Esophagus squamous epithelium (tissue), 5 donors: ENCODE measurements at regions not wholly inside any gene's neighbourhood (a gene's known extent, or its start where the extent isn't known, plus 50 kb on each side); places are given as distances from the start of the nearest gene placed in this dataset.

Source experiments
- DNase-seq: peaks from one replicate; lab custom pipeline; 2025; lab: John Stamatoyannopoulos, UW
- H3K27ac ChIP-seq, 4 donors: fragments of 200-600 bp; sonication (generic); one replicate each; pipeline ENCODE4 v1.5.1; 2016 to 2019; ENCODE audit warnings: mild to moderate bottlenecking in 1 of 4
- H3K27me3 ChIP-seq, 4 donors: fragments of 200-600 bp; sonication (generic); 1 replicate in 3 of 4; 2 replicates in 1 of 4; pipeline versions ENCODE4 v1.5.1 to v1.6.0; 2017 to 2021; ENCODE audit warnings: antibody characterized with exemption in 1 of 4
- H3K36me3 ChIP-seq, 3 donors: fragments of 200-600 bp; sonication (generic); one replicate each; pipeline ENCODE4 v1.5.1; 2016 to 2019
- H3K4me1 ChIP-seq, 3 donors: fragments of 200-600 bp; sonication (generic); one replicate each; pipeline ENCODE4 v1.5.1; 2017 to 2019
- H3K4me3 ChIP-seq, 4 donors: fragments of 200-600 bp; sonication (generic); 1 replicate in 3 of 4; 2 replicates in 1 of 4; pipeline ENCODE4 v1.5.1; 2016 to 2019; ENCODE audit warnings: mild to moderate bottlenecking in 2 of 4, moderate library complexity in 1 of 4
- H3K9me3 ChIP-seq, 3 donors: fragments of 200-600 bp; sonication (generic); one replicate each; pipeline ENCODE4 v1.5.1; 2016 to 2019
- CTCF ChIP-seq, 6 experiments: fragments of 450-650 bp in 4 of 6; fragments of 200-600 bp in 2 of 6; sonication (generic) in 2 of 6; IDR thresholded peaks; one replicate each; pipeline ENCODE4 v1.5.1; 2016 to 2019; ENCODE audit warnings: antibody characterized with exemption in 6 of 6, mild to moderate bottlenecking in 4 of 6, moderate library complexity in 4 of 6
- POLR2A ChIP-seq, 4 donors: fragments of 450-650 bp; IDR thresholded peaks; one replicate each; pipeline ENCODE4 v1.6.1; 2017; ENCODE audit warnings: antibody characterized with exemption in 4 of 4, mild to moderate bottlenecking in 4 of 4, moderate library complexity in 3 of 4
- WGBS, 2 donors: methylation state at CpG; one replicate each; pipeline ENCODE4 v1.1.5; 2018; 5-methylcytosine and 5-hydroxymethylcytosine counted together
- intact Hi-C: fragments of 100-400 bp; cut with DNase I; formaldehyde crosslinking; loops from one replicate; pipeline ENCODE4 v1.15.0; 2022
- donor health status: DM: yes; HTN: yes; CAD: no.

- H3K9me3 ChIP-seq: no peaks in the 10 kb centered on the region
- no peak for DNase-seq
- no peak overlapping the region for H3K4me3 ChIP-seq
- TF ChIP-seq CTCF (IDR thresholded peaks at IDR 0.05) (no peak), POLR2A (IDR thresholded peaks at IDR 0.05) (no peak)
- WGBS, 2 donors: 66 to 73% methylated on average over 4 of the region's 4 CpGs
- H3K4me1 ChIP-seq: no peaks in the 10 kb centered on the region
- intact Hi-C loops: no loop called here
- H3K27me3 ChIP-seq: no peaks in the 10 kb centered on the region
- H3K36me3 ChIP-seq: no peaks in the 10 kb centered on the region
- no peak overlapping the region for H3K27ac ChIP-seq
These were observed 238.6 kb upstream of the TMEM161B start for GRCh38 chr5:88507261-88507660.

- no peaks in the 10 kb centered on the region for H3K36me3 ChIP-seq
- H3K27ac ChIP-seq: no peak overlapping the region
- TF ChIP-seq POLR2A (IDR thresholded peaks at IDR 0.05) (no peak), CTCF (IDR thresholded peaks at IDR 0.05) (no peak)
- no peak for DNase-seq
- peak overlapping the region in 2 of 4 donors; percentile 45 to 63 for H3K4me3 ChIP-seq
- no peaks in the 10 kb centered on the region for H3K9me3 ChIP-seq
- intact Hi-C loops: no loop called here
- no peaks in the 10 kb centered on the region for H3K4me1 ChIP-seq
- no peaks in the 10 kb centered on the region for H3K27me3 ChIP-seq
- 61 to 65% methylated on average over 3 of the region's 3 CpGs for WGBS, 2 donors
These were observed 234.8 kb upstream of the TMEM161B start for GRCh38 chr5:88503406-88503805.

- TF ChIP-seq POLR2A (IDR thresholded peaks at IDR 0.05): no peak
- Histone ChIP-seq H3K27ac (peak overlapping the region in 1 of 4 donors; percentile 33), H3K4me1 (no peaks in the 10 kb centered on the region), H3K4me3 (peak overlapping the region; percentile 17 to 63 (median 42)), H3K36me3 (no peaks in the 10 kb centered on the region), H3K9me3 (no peaks in the 10 kb centered on the region), H3K27me3 (no peaks in the 10 kb centered on the region)
- 20 to 21% methylated on average over 2 of the region's 2 CpGs for WGBS, 2 donors
- intact Hi-C loops: no loop called here
- no peak for DNase-seq
These were observed 234.3 kb upstream of the TMEM161B start for GRCh38 chr5:88503041-88503345.

- 27 to 30% methylated on average over 6 of the region's 6 CpGs for WGBS, 2 donors
- no peak for TF ChIP-seq CTCF (IDR thresholded peaks at IDR 0.05)
- TF ChIP-seq POLR2A (IDR thresholded peaks at IDR 0.05): no peak
- H3K27me3 ChIP-seq: no peaks in the 10 kb centered on the region
- no peak for DNase-seq
- H3K27ac ChIP-seq: peak overlapping the region in 2 of 4 donors; percentile 2 to 33
- intact Hi-C loops: no loop called here
- no peaks in the 10 kb centered on the region for H3K9me3 ChIP-seq
- H3K4me1 ChIP-seq: no peaks in the 10 kb centered on the region
- H3K36me3 ChIP-seq: no peaks in the 10 kb centered on the region
- peak overlapping the region; percentile 17 to 63 (median 42) for H3K4me3 ChIP-seq
These were observed 233.8 kb upstream of the TMEM161B start for GRCh38 chr5:88502179-88503040.

- no peak overlapping the region for H3K27ac ChIP-seq
- no peak for DNase-seq
- intact Hi-C loops: no loop called here
- no peaks in the 10 kb centered on the region for H3K36me3 ChIP-seq
- H3K4me3 ChIP-seq: no peak overlapping the region
- no peaks in the 10 kb centered on the region for H3K4me1 ChIP-seq
- H3K27me3 ChIP-seq: no peaks in the 10 kb centered on the region
- 46 to 63% methylated on average over 2 of the region's 2 CpGs for WGBS, 2 donors
- TF ChIP-seq POLR2A (IDR thresholded peaks at IDR 0.05) (no peak), CTCF (IDR thresholded peaks at IDR 0.05) (no peak)
- no peaks in the 10 kb centered on the region for H3K9me3 ChIP-seq
These were observed 227.2 kb upstream of the TMEM161B start for GRCh38 chr5:88495810-88496209.
